Fibroblast of lung (primary cell): ENCODE measurements at regions not wholly inside any gene's neighbourhood (a gene's known extent, or its start where the extent isn't known, plus 50 kb on each side); places are given as distances from the start of the nearest gene placed in this dataset.

Experiments
- CTCF ChIP-seq, 2 donors: IDR thresholded peaks in 1 of 2; conservative IDR thresholded peaks in 1 of 2; 1 replicate in 1 of 2; 2 replicates in 1 of 2; pipeline ENCODE4 v1.5.1; 2011 to 2012; ENCODE audit warnings: low read length in 2 of 2, control low read depth in 1 of 2, inconsistent platforms in 1 of 2, low read depth in 1 of 2, mild to moderate bottlenecking in 1 of 2
- EZH2 ChIP-seq: IDR thresholded peaks from 2 replicates; pipeline ENCODE4 v1.5.1; 2012; ENCODE audit warnings: low read length, control low read depth, mild to moderate bottlenecking; ENCODE audit errors: missing control alignments

GRCh38 chr15:66946578-66947164 is 118.7 kb upstream of the SMAD3 start:
- TF ChIP-seq CTCF (conservative IDR thresholded peaks at IDR 0.05 in 1 of 2, IDR thresholded peaks at IDR 0.05 in 1 of 2; ENCODE audit: low read depth in 1 of 2, low read length in 2 of 2) (peak; percentile 74 to 85), EZH2 (no peak)
